Lung (tissue), 11 donors: ENCODE measurements at regions not wholly inside any gene's neighbourhood (a gene's known extent, or its start where the extent isn't known, plus 50 kb on each side); places are given as distances from the start of the nearest gene placed in this dataset.

ENCODE experiments used
- ATAC-seq: fragments of 200-7000 bp; cut with Tn5 transposase; one replicate; pipeline ENCODE4 v1.9.1; 2020; ENCODE audit warnings: moderate number of reproducible peaks; ENCODE audit not compliant: insufficient read depth, low FRiP score
- DNase-seq, 3 donors: peaks; one replicate each; pipeline ENCODE4 v3.0.0-alpha.2; 2013 to 2017
- H3K27ac ChIP-seq, 2 donors: one replicate each; pipeline ENCODE4 v1.5.1; 2013; ENCODE audit warnings: mild to moderate bottlenecking in 2 of 2, moderate library complexity in 2 of 2, control low read depth in 1 of 2, inconsistent platforms in 1 of 2, low read depth in 1 of 2, low read length in 1 of 2
- H3K27me3 ChIP-seq, 3 donors: one replicate each; pipeline ENCODE4 v1.5.1; 2013; ENCODE audit warnings: low read length in 2 of 3; ENCODE audit not compliant: control insufficient read depth in 3 of 3, insufficient read depth in 3 of 3
- H3K36me3 ChIP-seq, 4 donors: one replicate each; pipeline ENCODE4 v1.5.1; 2013; ENCODE audit warnings: low read length in 4 of 4, mild to moderate bottlenecking in 1 of 4, moderate library complexity in 1 of 4; ENCODE audit not compliant: control insufficient read depth in 4 of 4, insufficient read depth in 4 of 4
- H3K4me1 ChIP-seq, 5 donors: one replicate each; pipeline ENCODE4 v1.5.1; 2013; ENCODE audit warnings: low read length in 5 of 5, mild to moderate bottlenecking in 2 of 5, moderate library complexity in 1 of 5; ENCODE audit not compliant: control insufficient read depth in 5 of 5, insufficient read depth in 5 of 5
- H3K4me3 ChIP-seq: one replicate; pipeline ENCODE4 v1.5.1; 2013; ENCODE audit warnings: mild to moderate bottlenecking, control low read depth, moderate library complexity
- H3K9ac ChIP-seq, 2 donors: one replicate each; pipeline ENCODE4 v1.5.1; 2013; ENCODE audit warnings: low read length in 2 of 2, control low read depth in 1 of 2; ENCODE audit not compliant: insufficient read depth in 1 of 2
- H3K9me3 ChIP-seq, 4 donors: one replicate each; pipeline ENCODE4 v1.5.1; 2013; ENCODE audit warnings: low read length in 3 of 4, mild to moderate bottlenecking in 1 of 4, moderate library complexity in 1 of 4; ENCODE audit not compliant: control insufficient read depth in 4 of 4, insufficient read depth in 3 of 4
- CTCF ChIP-seq: IDR thresholded peaks from 2 replicates; pipeline ENCODE4 v1.5.1; 2012; ENCODE audit warnings: mild to moderate bottlenecking; ENCODE audit errors: control extremely low read depth, extremely low read depth
- WGBS, 2 donors: extraction: QIAGEN DNeasy Blood & Tissue Kit; methylation state at CpG; one replicate each; pipeline ENCODE4 v1.1.7; 2013; 5-methylcytosine and 5-hydroxymethylcytosine counted together
- donor health status: control.
- donor health status: control.
- donor health status: Bipolar disorder and iron deficiency.
- donor health status: healthy.
- donor health status: DM: yes; HTN: yes; CAD: no.

- no peaks in the 10 kb centered on the region for H3K9me3 ChIP-seq
- WGBS, 2 donors, result 84 to 86% methylated on average over 4 of the region's 4 CpGs
- H3K27ac ChIP-seq, result no peak overlapping the region
- H3K4me3 ChIP-seq, result no peak overlapping the region
- no peaks in the 10 kb centered on the region for H3K27me3 ChIP-seq
- TF ChIP-seq CTCF, result no peak
- H3K36me3 ChIP-seq, result no peaks in the 10 kb centered on the region
- no peak overlapping the region for H3K9ac ChIP-seq
- ATAC-seq (no peak), DNase-seq (no peak)
- peaks cover 0 to 11% (median 0%) of the 10 kb centered on the region in 5 donors for H3K4me1 ChIP-seq
Observed at GRCh38 chr14:51473351-51473750, 178.4 kb upstream of the FRMD6 start.

- H3K9me3 ChIP-seq, result no peaks in the 10 kb centered on the region
- no peak overlapping the region for H3K4me3 ChIP-seq
- H3K27ac ChIP-seq, result no peak overlapping the region
- H3K4me1 ChIP-seq, result peaks cover 0 to 13% (median 1%) of the 10 kb centered on the region in 5 donors
- WGBS, 2 donors, result 85 to 89% methylated on average over 6 of the region's 6 CpGs
- no peak for ATAC-seq
- no peak for DNase-seq
- H3K27me3 ChIP-seq, result no peaks in the 10 kb centered on the region
- no peak overlapping the region for H3K9ac ChIP-seq
- no peaks in the 10 kb centered on the region for H3K36me3 ChIP-seq
- no peak for TF ChIP-seq CTCF
Observed at GRCh38 chr14:51473808-51474565, 177.7 kb upstream of the FRMD6 start.

GRCh38 chr14:51474854-51475253, 176.9 kb upstream of the FRMD6 start:
- no peak overlapping the region for H3K4me3 ChIP-seq
- ATAC-seq, result no peak
- no peaks in the 10 kb centered on the region for H3K36me3 ChIP-seq
- H3K9ac ChIP-seq, result no peak overlapping the region
- H3K9me3 ChIP-seq, result no peaks in the 10 kb centered on the region
- DNase-seq, result no peak
- H3K27ac ChIP-seq, result no peak overlapping the region
- peaks cover 0 to 21% (median 5%) of the 10 kb centered on the region in 5 donors for H3K4me1 ChIP-seq
- H3K27me3 ChIP-seq, result no peaks in the 10 kb centered on the region
- no peak for TF ChIP-seq CTCF

- ATAC-seq, result no peak
- H3K27me3 ChIP-seq, result no peaks in the 10 kb centered on the region
- no peak for TF ChIP-seq CTCF
- no peak overlapping the region for H3K9ac ChIP-seq
- H3K4me3 ChIP-seq, result no peak overlapping the region
- DNase-seq, result peak in 2 of 3 donors; percentile 38 to 47
- H3K4me1 ChIP-seq, result peaks cover 0 to 22% (median 3%) of the 10 kb centered on the region in 5 donors
- H3K9me3 ChIP-seq, result no peaks in the 10 kb centered on the region
- 85 to 90% methylated on average over 4 of the region's 4 CpGs for WGBS, 2 donors
- H3K27ac ChIP-seq, result no peak overlapping the region
- H3K36me3 ChIP-seq, result no peaks in the 10 kb centered on the region
Observed at GRCh38 chr14:51478175-51478621, 173.5 kb upstream of the FRMD6 start.
